IMR-90 (cell line): ENCODE measurements at regions not wholly inside any gene's neighbourhood (a gene's known extent, or its start where the extent isn't known, plus 50 kb on each side); places are given as distances from the start of the nearest gene placed in this dataset.

Experiments used
- CEBPB ChIP-seq: IDR thresholded peaks from 2 replicates; pipeline ENCODE4 v1.6.1; 2012; ENCODE audit warnings: low read depth, low read length, improper control_type of control experiment
- CHD1 ChIP-seq: IDR thresholded peaks from 2 replicates; pipeline ENCODE4 v1.6.1; 2012; ENCODE audit warnings: low read depth, low read length, improper control_type of control experiment
- CTCF ChIP-seq: conservative IDR thresholded peaks from 2 replicates; pipeline ENCODE4 v1.5.1; 2012; ENCODE audit warnings: mild to moderate bottlenecking, low read depth, low read length, improper control_type of control experiment
- ELK1 ChIP-seq: fragments of 150-350 bp; IDR thresholded peaks from 2 replicates; pipeline ENCODE4 v1.6.1; 2016; ENCODE audit warnings: low read depth, mild to moderate bottlenecking, low read length, moderate library complexity, borderline replicate concordance
- FOS ChIP-seq: fragments of 150-350 bp; IDR thresholded peaks from 2 replicates; pipeline ENCODE4 v1.6.1; 2016; ENCODE audit warnings: low read depth, low read length
- NFE2L2 ChIP-seq: fragments of 150-350 bp; IDR thresholded peaks from 2 replicates; pipeline ENCODE4 v1.6.1; 2016; ENCODE audit warnings: low read depth, mild to moderate bottlenecking, low read length
- POLR2A ChIP-seq: IDR thresholded peaks from 2 replicates; pipeline ENCODE4 v1.6.1; 2012; ENCODE audit warnings: mild to moderate bottlenecking, low read depth, low read length
- RAD21 ChIP-seq: IDR thresholded peaks from 2 replicates; pipeline ENCODE4 v1.6.1; 2012; ENCODE audit warnings: low read length, improper control_type of control experiment
- RCOR1 ChIP-seq: IDR thresholded peaks from 2 replicates; pipeline ENCODE4 v1.6.1; 2012; ENCODE audit warnings: mild to moderate bottlenecking, low read length, improper control_type of control experiment; ENCODE audit not compliant: insufficient replicate concordance
- RFX5 ChIP-seq: IDR thresholded peaks from 2 replicates; pipeline ENCODE4 v1.8.0; 2012; ENCODE audit warnings: low read depth, mild to moderate bottlenecking, low read length, moderate library complexity
- SMC3 ChIP-seq: fragments of 150-350 bp; IDR thresholded peaks from 2 replicates; pipeline ENCODE4 v1.6.1; 2016; ENCODE audit warnings: low read depth, mild to moderate bottlenecking, antibody characterized with exemption, low read length, moderate library complexity

GRCh38 chr10:78553792-78554191 lies 515.0 kb upstream of the ZMIZ1 start:
- TF ChIP-seq CTCF (no peak), POLR2A (no peak), RAD21 (no peak), CEBPB (no peak), NFE2L2 (no peak), FOS (no peak), RFX5 (no peak), ELK1 (no peak), SMC3 (no peak), CHD1 (no peak), RCOR1 (no peak)
